ENCODE measurements at regions not wholly inside any gene's neighbourhood (a gene's known extent, or its start where the extent isn't known, plus 50 kb on each side); places are given as distances from the start of the nearest gene placed in this dataset.

DNA sequence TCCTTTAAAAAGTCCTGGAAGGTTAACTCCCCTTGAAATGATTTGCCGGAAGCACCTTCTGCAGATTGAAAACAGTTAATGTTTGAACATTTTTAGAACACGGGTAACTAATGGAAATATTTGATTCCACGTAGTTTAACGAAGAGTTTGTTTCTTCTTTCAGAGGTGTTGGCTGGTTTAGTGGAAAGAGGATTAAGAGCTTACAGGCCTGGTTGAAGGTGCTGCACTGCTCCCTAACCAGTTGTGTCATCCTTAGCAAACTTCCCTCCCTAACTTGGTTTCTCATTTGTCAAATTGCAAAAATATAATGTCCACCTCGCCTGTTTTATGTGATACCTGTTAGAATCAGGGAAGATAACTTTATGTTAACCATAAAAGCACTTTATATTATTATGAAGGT, 243.0 kb upstream of the FZD8 start:
- no peak overlapping the region for H3K4me3 ChIP-seq (ENCODE audit: low read depth, poor library complexity, severe bottlenecking)
- WGBS, 2 donors, result 77 to 82% methylated on average over 5 of the region's 5 CpGs
- intact Hi-C loops (cut with DNase I; ENCODE audit: low total_unique reads), result no loop called here
- no peak for DNase-seq (ENCODE audit: low spot score in 2 of 2)
- TF ChIP-seq CTCF (IDR thresholded peaks at IDR 0.05), result no peak
- no peak for TF ChIP-seq POLR2A (IDR thresholded peaks at IDR 0.05)

DNA sequence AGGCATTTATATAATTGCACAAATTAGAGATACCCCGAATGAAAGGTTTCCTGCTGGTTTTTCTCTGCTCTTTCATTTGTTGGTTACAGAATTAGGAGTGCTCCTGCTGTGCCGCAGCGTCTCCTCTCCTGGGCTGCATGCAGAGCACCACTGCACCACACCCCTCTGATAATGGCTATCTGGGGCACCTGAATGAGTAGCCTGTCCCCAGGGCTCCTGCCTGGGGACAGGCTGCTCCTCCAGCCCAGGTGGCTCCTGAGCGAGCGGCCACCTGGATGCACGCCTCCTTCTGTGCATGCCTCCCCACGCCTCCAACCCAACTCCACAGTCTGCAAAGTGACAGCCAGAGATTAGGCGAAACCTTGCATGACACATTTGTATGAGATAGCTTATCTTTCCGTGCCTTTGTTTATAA, 242.6 kb upstream of the FZD8 start:
- intact Hi-C loops (cut with DNase I; ENCODE audit: low total_unique reads), result no loop called here

GRCh38 chr10:35882422-35883150, 240.5 kb upstream of the FZD8 start:
- 84 to 87% methylated on average over 9 of the region's 9 CpGs for WGBS, 2 donors
- TF ChIP-seq CTCF (IDR thresholded peaks at IDR 0.05), result no peak
- TF ChIP-seq POLR2A (IDR thresholded peaks at IDR 0.05), result no peak
- intact Hi-C loops (cut with DNase I; ENCODE audit: low total_unique reads), result no loop called here
- DNase-seq (ENCODE audit: low spot score in 2 of 2), result no peak
- H3K4me3 ChIP-seq (ENCODE audit: low read depth, poor library complexity, severe bottlenecking), result no peak overlapping the region

More for the DNA sequence above, 242.6 kb upstream of the FZD8 start:
- WGBS, 2 donors, result 77 to 84% methylated on average over 9 of the region's 9 CpGs
- TF ChIP-seq CTCF (IDR thresholded peaks at IDR 0.05) (no peak), POLR2A (IDR thresholded peaks at IDR 0.05) (no peak)
- no peak for DNase-seq (ENCODE audit: low spot score in 2 of 2)
- H3K4me3 ChIP-seq (ENCODE audit: low read depth, poor library complexity, severe bottlenecking), result no peak overlapping the region

GRCh38 chr10:35881320-35881719, 239.2 kb upstream of the FZD8 start:
- no peak overlapping the region for H3K4me3 ChIP-seq (ENCODE audit: low read depth, poor library complexity, severe bottlenecking)
- intact Hi-C loops (cut with DNase I; ENCODE audit: low total_unique reads), result no loop called here
- DNase-seq (ENCODE audit: low spot score in 2 of 2), result no peak
- 96 to 98% methylated on average over 2 of the region's 2 CpGs for WGBS, 2 donors
- TF ChIP-seq POLR2A (IDR thresholded peaks at IDR 0.05), result no peak
- TF ChIP-seq CTCF (IDR thresholded peaks at IDR 0.05), result no peak

DNA sequence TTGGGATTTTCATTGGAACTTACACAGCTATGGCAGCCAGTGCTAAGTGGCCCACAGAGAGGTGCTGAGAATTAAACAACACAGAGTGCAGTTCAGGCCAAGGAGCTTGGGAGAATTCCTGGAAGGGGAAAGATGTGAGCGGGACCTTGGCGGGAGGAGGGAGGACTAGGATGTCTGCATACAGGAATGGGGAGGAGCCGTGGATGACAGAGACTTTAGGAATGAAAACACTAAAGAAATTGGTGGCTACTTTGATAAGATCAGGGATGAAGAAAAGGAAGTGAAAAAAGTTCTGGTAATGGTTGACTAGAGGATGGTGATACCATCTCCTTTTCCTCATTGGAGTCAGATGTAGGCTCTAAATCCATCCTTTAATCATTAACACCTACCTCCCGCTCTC, 234.2 kb upstream of the FZD8 start:
- no peak for DNase-seq (ENCODE audit: low spot score in 2 of 2)
- TF ChIP-seq CTCF (IDR thresholded peaks at IDR 0.05) (no peak), POLR2A (IDR thresholded peaks at IDR 0.05) (no peak)
- no peak overlapping the region for H3K4me3 ChIP-seq (ENCODE audit: low read depth, poor library complexity, severe bottlenecking)
- intact Hi-C loops (cut with DNase I; ENCODE audit: low total_unique reads), result no loop called here
- WGBS, 2 donors, result 89% methylated on average over 4 of the region's 4 CpGs

Data from lower leg skin (tissue), 4 donors.